ENCODE measurements at regions not wholly inside any gene's neighbourhood (a gene's known extent, or its start where the extent isn't known, plus 50 kb on each side); places are given as distances from the start of the nearest gene placed in this dataset.

- Mint-ChIP-seq H3K27me3 (ENCODE audit: low read depth) (no peaks in the 10 kb centered on the region), H3K9me3 (peaks cover 3% of the 10 kb centered on the region), H3K36me3 (ENCODE audit: insufficient read depth) (no peaks in the 10 kb centered on the region), H3K4me3 (no peak overlapping the region), H3K4me1 (ENCODE audit: low read depth) (no peaks in the 10 kb centered on the region)
- DNase-seq (no peak), ATAC-seq (no peak)
Measured at GRCh38 chr16:6937641-6938040, 395.0 kb upstream of the RBFOX1 start.

GRCh38 chr16:6932871-6933385 lies 399.7 kb upstream of the RBFOX1 start:
- Mint-ChIP-seq H3K9me3 (peaks cover 11% of the 10 kb centered on the region), H3K27me3 (ENCODE audit: low read depth) (no peaks in the 10 kb centered on the region), H3K36me3 (ENCODE audit: insufficient read depth) (no peaks in the 10 kb centered on the region)

GRCh38 chr16:6929868-6930267 lies 402.8 kb upstream of the RBFOX1 start:
- no peaks in the 10 kb centered on the region for H3K36me3 Mint-ChIP-seq (ENCODE audit: insufficient read depth)
- no peak overlapping the region for H3K4me3 Mint-ChIP-seq
- DNase-seq, result no peak
- ATAC-seq, result no peak
- H3K4me1 Mint-ChIP-seq (ENCODE audit: low read depth), result no peaks in the 10 kb centered on the region
- H3K9me3 Mint-ChIP-seq, result peaks cover 15% of the 10 kb centered on the region
- H3K27me3 Mint-ChIP-seq (ENCODE audit: low read depth), result no peaks in the 10 kb centered on the region

More at GRCh38 chr16:6932871-6933385, 399.7 kb upstream of the RBFOX1 start:
- no peak for DNase-seq
- no peak overlapping the region for H3K4me3 Mint-ChIP-seq
- H3K4me1 Mint-ChIP-seq (ENCODE audit: low read depth), result no peaks in the 10 kb centered on the region
- no peak for ATAC-seq

GRCh38 chr16:6926762-6927161 lies 405.9 kb upstream of the RBFOX1 start:
- H3K4me3 Mint-ChIP-seq, result no peak overlapping the region
- peaks cover 21% of the 10 kb centered on the region for H3K9me3 Mint-ChIP-seq
- DNase-seq, result no peak
- H3K36me3 Mint-ChIP-seq (ENCODE audit: insufficient read depth), result no peaks in the 10 kb centered on the region
- H3K4me1 Mint-ChIP-seq (ENCODE audit: low read depth), result no peaks in the 10 kb centered on the region
- H3K27me3 Mint-ChIP-seq (ENCODE audit: low read depth), result no peaks in the 10 kb centered on the region
- no peak for ATAC-seq

GRCh38 chr16:6926341-6926740 lies 406.3 kb upstream of the RBFOX1 start:
- ATAC-seq (no peak), DNase-seq (no peak)
- Mint-ChIP-seq H3K4me3 (no peak overlapping the region), H3K4me1 (ENCODE audit: low read depth) (no peaks in the 10 kb centered on the region), H3K9me3 (peaks cover 24% of the 10 kb centered on the region), H3K27me3 (ENCODE audit: low read depth) (no peaks in the 10 kb centered on the region), H3K36me3 (ENCODE audit: insufficient read depth) (no peaks in the 10 kb centered on the region)

GRCh38 chr16:6918646-6919045 lies 414.0 kb upstream of the RBFOX1 start:
- DNase-seq (no peak), ATAC-seq (no peak)
- Mint-ChIP-seq H3K4me3 (no peak overlapping the region), H3K9me3 (peaks cover 26% of the 10 kb centered on the region), H3K36me3 (ENCODE audit: insufficient read depth) (no peaks in the 10 kb centered on the region), H3K4me1 (ENCODE audit: low read depth) (no peaks in the 10 kb centered on the region), H3K27me3 (ENCODE audit: low read depth) (no peaks in the 10 kb centered on the region)

GRCh38 chr16:6916946-6917345 lies 415.7 kb upstream of the RBFOX1 start:
- Mint-ChIP-seq H3K36me3 (ENCODE audit: insufficient read depth) (no peaks in the 10 kb centered on the region), H3K9me3 (peaks cover 21% of the 10 kb centered on the region), H3K27me3 (ENCODE audit: low read depth) (no peaks in the 10 kb centered on the region), H3K4me1 (ENCODE audit: low read depth) (no peaks in the 10 kb centered on the region), H3K4me3 (no peak overlapping the region)
- no peak for DNase-seq
- ATAC-seq, result no peak

- Mint-ChIP-seq H3K36me3 (ENCODE audit: insufficient read depth) (no peaks in the 10 kb centered on the region), H3K27me3 (ENCODE audit: low read depth) (no peaks in the 10 kb centered on the region), H3K4me1 (ENCODE audit: low read depth) (no peaks in the 10 kb centered on the region), H3K4me3 (no peak overlapping the region), H3K9me3 (peaks cover 14% of the 10 kb centered on the region)
- ATAC-seq (no peak), DNase-seq (no peak)
Measured at GRCh38 chr16:6913566-6913965, 419.1 kb upstream of the RBFOX1 start.

GRCh38 chr16:6910301-6910700 lies 422.3 kb upstream of the RBFOX1 start:
- H3K4me3 Mint-ChIP-seq, result no peak overlapping the region
- no peaks in the 10 kb centered on the region for H3K36me3 Mint-ChIP-seq (ENCODE audit: insufficient read depth)
- H3K4me1 Mint-ChIP-seq (ENCODE audit: low read depth), result no peaks in the 10 kb centered on the region
- ATAC-seq, result no peak
- no peak for DNase-seq
- peaks cover 12% of the 10 kb centered on the region for H3K9me3 Mint-ChIP-seq
- no peaks in the 10 kb centered on the region for H3K27me3 Mint-ChIP-seq (ENCODE audit: low read depth)

GRCh38 chr16:6905601-6906000 lies 427.0 kb upstream of the RBFOX1 start:
- Mint-ChIP-seq H3K36me3 (ENCODE audit: insufficient read depth) (no peaks in the 10 kb centered on the region), H3K9me3 (peaks cover 16% of the 10 kb centered on the region), H3K4me1 (ENCODE audit: low read depth) (no peaks in the 10 kb centered on the region), H3K27me3 (ENCODE audit: low read depth) (no peaks in the 10 kb centered on the region), H3K4me3 (no peak overlapping the region)
- ATAC-seq (no peak), DNase-seq (no peak)

GRCh38 chr16:6903671-6904070 lies 429.0 kb upstream of the RBFOX1 start:
- Mint-ChIP-seq H3K4me3 (no peak overlapping the region), H3K4me1 (ENCODE audit: low read depth) (no peaks in the 10 kb centered on the region), H3K36me3 (ENCODE audit: insufficient read depth) (no peaks in the 10 kb centered on the region), H3K9me3 (peaks cover 13% of the 10 kb centered on the region), H3K27me3 (ENCODE audit: low read depth) (no peaks in the 10 kb centered on the region)
- DNase-seq (no peak), ATAC-seq (no peak)

GRCh38 chr16:6898896-6899295 lies 433.7 kb upstream of the RBFOX1 start:
- Mint-ChIP-seq H3K36me3 (ENCODE audit: insufficient read depth) (no peaks in the 10 kb centered on the region), H3K4me3 (no peak overlapping the region), H3K27me3 (ENCODE audit: low read depth) (no peaks in the 10 kb centered on the region), H3K4me1 (ENCODE audit: low read depth) (no peaks in the 10 kb centered on the region), H3K9me3 (peaks cover 13% of the 10 kb centered on the region)
- ATAC-seq (no peak), DNase-seq (no peak)

GRCh38 chr16:6897876-6898485 lies 434.7 kb upstream of the RBFOX1 start:
- Mint-ChIP-seq H3K4me1 (ENCODE audit: low read depth) (no peaks in the 10 kb centered on the region), H3K9me3 (peaks cover 13% of the 10 kb centered on the region), H3K27me3 (ENCODE audit: low read depth) (no peaks in the 10 kb centered on the region), H3K4me3 (no peak overlapping the region), H3K36me3 (ENCODE audit: insufficient read depth) (no peaks in the 10 kb centered on the region)
- no peak for DNase-seq
- no peak for ATAC-seq

- Mint-ChIP-seq H3K4me1 (ENCODE audit: low read depth) (no peaks in the 10 kb centered on the region), H3K9me3 (peaks cover 8% of the 10 kb centered on the region), H3K4me3 (no peak overlapping the region), H3K27me3 (ENCODE audit: low read depth) (no peaks in the 10 kb centered on the region), H3K36me3 (ENCODE audit: insufficient read depth) (no peaks in the 10 kb centered on the region)
- ATAC-seq, result no peak
- DNase-seq, result no peak
Measured at GRCh38 chr16:6892966-6893365, 439.7 kb upstream of the RBFOX1 start.

- peaks cover 6% of the 10 kb centered on the region for H3K9me3 Mint-ChIP-seq
- H3K4me1 Mint-ChIP-seq (ENCODE audit: low read depth), result no peaks in the 10 kb centered on the region
- H3K4me3 Mint-ChIP-seq, result no peak overlapping the region
- DNase-seq (no peak), ATAC-seq (no peak)
- no peaks in the 10 kb centered on the region for H3K27me3 Mint-ChIP-seq (ENCODE audit: low read depth)
- H3K36me3 Mint-ChIP-seq (ENCODE audit: insufficient read depth), result no peaks in the 10 kb centered on the region
Measured at GRCh38 chr16:6891496-6891895, 441.1 kb upstream of the RBFOX1 start.
